K562 (cell line): ENCODE measurements at regions not wholly inside any gene's neighbourhood (a gene's known extent, or its start where the extent isn't known, plus 50 kb on each side); places are given as distances from the start of the nearest gene placed in this dataset.

ENCODE experiments used
- ATAC-seq: fragments of 200-7000 bp; cut with Tn5 transposase; 3 replicates; pipeline ENCODE4 v1.9.1; 2020; ENCODE audit warnings: moderate library complexity
- BruUV-seq: library from RNA; stranded (reverse); fragments of 400-500 nt; replicated peaks from 2 replicates; lab custom pipeline; 2021; lab: Mats Ljungman, UMichigan
- CTCF ChIA-PET: fragments of 300-600 bp; formaldehyde crosslinking; extraction: SDS; loops from one replicate; lab custom pipeline; 2021; ENCODE audit warnings: low intra/inter-chr PET ratio; lab: Yijun Ruan, JAX
- POLR2A ChIA-PET: fragments of 300-600, 350-650 bp; sonication (Branson Sonifier 250); formaldehyde crosslinking; extraction: SDS; loops from one replicate; lab custom pipeline; 2021; ENCODE audit warnings: antibody characterized with exemption, inconsistent platforms; lab: Yijun Ruan, JAX
- DNase-seq, 4 experiments: peaks; one replicate each; pipeline versions ENCODE4 v3.0.0 to v3.0.0-alpha.2; 2011 to 2018; ENCODE audit warnings: low spot score in 3 of 4, mixed read lengths in 3 of 4; ENCODE audit errors: extremely low read depth in 1 of 4
- FAIRE-seq: peaks from 2 replicates; lab custom pipeline; 2011; peaks lifted over from hg19 to GRCh38; lab: Jason Lieb, UNC
- H2AFZ ChIP-seq: 2 replicates; pipeline ENCODE4 v1.6.0; 2011; ENCODE audit warnings: low read depth, low read length, control low read depth, inconsistent platforms
- H3K27ac ChIP-seq: fragments of 200-600 bp; 3 replicates; pipeline ENCODE4 v1.8.0; 2011; ENCODE audit warnings: low read depth, mild to moderate bottlenecking, control low read depth, inconsistent platforms, low read length, moderate library complexity, mixed read lengths; ENCODE audit errors: extremely low read depth
- H3K27me3 ChIP-seq, 2 experiments: fragments of 300-600 bp in 1 of 2; 2 replicates in 1 of 2; 3 replicates in 1 of 2; pipeline versions ENCODE4 v1.6.0 to v1.8.0; 2011; ENCODE audit warnings: inconsistent platforms in 2 of 2, low read length in 2 of 2, mild to moderate bottlenecking in 1 of 2, mixed read lengths in 1 of 2, moderate library complexity in 1 of 2; ENCODE audit not compliant: control insufficient read depth in 2 of 2, insufficient read depth in 2 of 2
- H3K36me3 ChIP-seq: fragments of 300-600 bp; 3 replicates; pipeline ENCODE4 v1.8.0; 2011; ENCODE audit warnings: mild to moderate bottlenecking, low read length, inconsistent platforms; ENCODE audit not compliant: control insufficient read depth, insufficient read depth
- H3K4me1 ChIP-seq, 2 experiments: fragments of 200-600 bp in 1 of 2; replicated peaks in 1 of 2; 2 replicates in 1 of 2; 3 replicates in 1 of 2; pipeline versions ENCODE4 v1.5.1 to v1.8.0; 2011; ENCODE audit warnings: inconsistent platforms in 2 of 2, low read length in 2 of 2, mild to moderate bottlenecking in 1 of 2, mixed read lengths in 1 of 2, moderate library complexity in 1 of 2; ENCODE audit not compliant: control insufficient read depth in 2 of 2, insufficient read depth in 2 of 2
- H3K4me2 ChIP-seq: 2 replicates; pipeline ENCODE4 v1.6.1; 2011; ENCODE audit warnings: low read length, control low read depth, inconsistent platforms, mixed read lengths; ENCODE audit not compliant: insufficient read depth
- H3K4me3 ChIP-seq: fragments of 200-600 bp; sonication (generic), shearing (Covaris generic); 2 replicates; pipeline ENCODE4 v1.5.1; 2016; ENCODE audit warnings: control low read depth, inconsistent platforms
- H3K79me2 ChIP-seq: fragments of 200-600 bp; 3 replicates; pipeline ENCODE4 v1.8.0; 2011; ENCODE audit warnings: low read length, inconsistent platforms; ENCODE audit not compliant: control insufficient read depth, insufficient read depth
- H3K9ac ChIP-seq, 2 experiments: 2 replicates each; pipeline versions ENCODE4 v1.6.0 to v1.6.1; 2011; ENCODE audit warnings: low read depth in 2 of 2, low read length in 2 of 2, control low read depth in 1 of 2, inconsistent platforms in 1 of 2, mild to moderate bottlenecking in 1 of 2, mixed read lengths in 1 of 2; ENCODE audit not compliant: insufficient read depth in 1 of 2
- H3K9me1 ChIP-seq: one replicate; pipeline ENCODE4 v1.6.0; 2011; ENCODE audit warnings: inconsistent platforms, mild to moderate bottlenecking, low read length, moderate library complexity; ENCODE audit not compliant: control insufficient read depth, insufficient read depth
- H3K9me3 ChIP-seq: replicated peaks from 2 replicates; pipeline ENCODE4 v1.5.1; 2011; ENCODE audit warnings: low read depth, low read length, inconsistent platforms; ENCODE audit not compliant: control insufficient read depth, insufficient read depth
- H4K20me1 ChIP-seq: replicated peaks from 2 replicates; pipeline ENCODE4 v1.6.1; 2011; ENCODE audit warnings: low read length, inconsistent platforms, mixed read lengths; ENCODE audit not compliant: control insufficient read depth, insufficient read depth
- CSDE1 ChIP-seq, 2 experiments: fragments of 450-650 bp; IDR thresholded peaks; 2 replicates each; pipeline ENCODE4 v1.6.1; 2016; ENCODE audit warnings: mild to moderate bottlenecking in 1 of 2
- DDX20 ChIP-seq: fragments of 450-650 bp; IDR thresholded peaks from 2 replicates; pipeline ENCODE4 v1.6.1; 2016; ENCODE audit warnings: missing genetic modification characterization, low read depth, mild to moderate bottlenecking, missing compliant biosample characterization, moderate library complexity
- E2F8 ChIP-seq: fragments of 450-650 bp; IDR thresholded peaks from 2 replicates; pipeline ENCODE4 v1.7.1; 2018; ENCODE audit warnings: mild to moderate bottlenecking, low read depth; ENCODE audit not compliant: partially characterized antibody
- KAT7 ChIP-seq: sonication (generic); formaldehyde crosslinking; IDR thresholded peaks from 2 replicates; pipeline ENCODE4 v1.8.0; 2022; ENCODE audit warnings: missing genetic modification reagents, mild to moderate bottlenecking, borderline replicate concordance
- MAFF ChIP-seq: IDR thresholded peaks from 2 replicates; pipeline ENCODE4 v1.6.1; 2012; ENCODE audit warnings: low read length, improper control_type of control experiment
- MCM7 ChIP-seq, 2 experiments: fragments of 450-650 bp; IDR thresholded peaks; 2 replicates each; pipeline ENCODE4 v1.6.1; 2016 to 2018
- POLR2H ChIP-seq: IDR thresholded peaks from 2 replicates; pipeline ENCODE4 v1.6.1; 2016; ENCODE audit warnings: missing genetic modification characterization, low read depth, mild to moderate bottlenecking, control low read depth, missing compliant biosample characterization, moderate library complexity
- RBM25 ChIP-seq: fragments of 200-400 bp; formaldehyde crosslinking; IDR thresholded peaks from 2 replicates; pipeline ENCODE4 v1.6.1; 2018; ENCODE audit warnings: low read length, low read depth, moderate library complexity; ENCODE audit not compliant: severe bottlenecking
- RCOR1 ChIP-seq, 2 experiments: IDR thresholded peaks; 2 replicates each; pipeline ENCODE4 v1.6.1; 2012; ENCODE audit warnings: low read depth in 2 of 2, low read length in 2 of 2, borderline replicate concordance in 1 of 2, improper control_type of control experiment in 1 of 2
- SIN3A ChIP-seq, 2 experiments: fragments of 150-350 bp in 1 of 2; IDR thresholded peaks; 2 replicates each; pipeline ENCODE4 v1.6.1; 2011 to 2016; ENCODE audit warnings: borderline replicate concordance in 2 of 2, low read depth in 2 of 2, low read length in 2 of 2, mild to moderate bottlenecking in 2 of 2, moderate library complexity in 2 of 2; ENCODE audit not compliant: control insufficient read depth in 1 of 2
- STAT5A ChIP-seq: IDR thresholded peaks from 2 replicates; pipeline ENCODE4 v1.6.1; 2012; ENCODE audit warnings: low read length, inconsistent platforms, borderline replicate concordance
- XRCC4 ChIP-seq: IDR thresholded peaks from one replicate; pipeline ENCODE4 v1.6.1; 2011; ENCODE audit not compliant: insufficient read depth, insufficient read length; ENCODE audit errors: extremely low read depth
- ZC3H4 ChIP-seq: sonication (generic); formaldehyde crosslinking; IDR thresholded peaks from 2 replicates; pipeline ENCODE4 v1.9.0; 2021; ENCODE audit warnings: missing genetic modification reagents, borderline replicate concordance
- ZFX ChIP-seq: sonication (generic); formaldehyde crosslinking; IDR thresholded peaks from 2 replicates; pipeline ENCODE4 v1.8.0; 2022; ENCODE audit warnings: mild to moderate bottlenecking, missing genetic modification reagents, moderate library complexity
- ZNF239 ChIP-seq: fragments of 250-450 bp; sonication (Bioruptor Pico); IDR thresholded peaks from 2 replicates; pipeline ENCODE4 v1.4.0; 2020; ENCODE audit warnings: mild to moderate bottlenecking
- ZNF347 ChIP-seq: fragments of 450-650 bp; formaldehyde crosslinking; IDR thresholded peaks from 2 replicates; pipeline ENCODE4 v1.4.0; 2020; ENCODE audit warnings: low read depth, mild to moderate bottlenecking, moderate library complexity
- ZNF57 ChIP-seq: fragments of 450-650 bp; formaldehyde crosslinking; IDR thresholded peaks from 2 replicates; pipeline ENCODE4 v1.4.0; 2020; ENCODE audit warnings: mild to moderate bottlenecking, moderate library complexity
- ZNF764 ChIP-seq: fragments of 250-450 bp; sonication (Bioruptor Pico); IDR thresholded peaks from 2 replicates; pipeline ENCODE4 v1.4.0; 2020; ENCODE audit warnings: low read depth, mild to moderate bottlenecking, moderate library complexity
- ZNF766 ChIP-seq: fragments of 200-800 bp; sonication (Bioruptor generic); conservative IDR thresholded peaks from 2 replicates; pipeline ENCODE4 v1.6.1; 2016; ENCODE audit warnings: missing genetic modification characterization, missing compliant biosample characterization
- WGBS: fragments of 100-300 bp; shearing (Covaris generic); methylation state at CpG from one replicate; pipeline ENCODE4 v1.1.6; 2016; ENCODE audit warnings: low coverage, mixed read lengths; ENCODE audit not compliant: insufficient coverage; ENCODE audit errors: missing lambda C conversion rate; 5-methylcytosine and 5-hydroxymethylcytosine counted together
- in situ Hi-C: fragments of 300-500 bp; cut with MboI; formaldehyde crosslinking; loops from 4 replicates; pipeline ENCODE4 v1.15.0; 2018; ENCODE audit warnings: inconsistent platforms, mixed read lengths
- intact Hi-C: fragments of 100-400 bp; cut with micrococcal nuclease; formaldehyde crosslinking; loops from 2 replicates; pipeline ENCODE4 v1.14.2; 2022

GRCh38 chr5:167673942-167674341 is 617.5 kb upstream of the WWC1 start:
- no peak for FAIRE-seq
- H3K9me3 ChIP-seq = no peaks in the 10 kb centered on the region
- H3K27me3 ChIP-seq = no peaks in the 10 kb centered on the region
- in situ Hi-C loops (no loop called here), intact Hi-C loops (no loop called here)
- WGBS = 2% methylated on average over 2 of the region's 2 CpGs
- H3K79me2 ChIP-seq = no peaks in the 10 kb centered on the region
- no peak overlapping the region for H3K4me2 ChIP-seq
- H3K36me3 ChIP-seq = no peaks in the 10 kb centered on the region
- BruUV-seq = no TSS peak
- no peaks in the 10 kb centered on the region for H3K4me1 ChIP-seq
- no peak overlapping the region for H3K4me3 ChIP-seq
- CTCF ChIA-PET = no interaction called here
- no peak overlapping the region for H2AFZ ChIP-seq
- POLR2A ChIA-PET = no interaction called here
- H3K9ac ChIP-seq = no peak overlapping the region
- H3K27ac ChIP-seq = no peak overlapping the region
- no peaks in the 10 kb centered on the region for H4K20me1 ChIP-seq
- TF ChIP-seq KAT7 (CRISPR knock-in tag) (no peak), ZNF764 (CRISPR knock-in tag) (no peak), ZFX (CRISPR knock-in tag) (no peak), RBM25 (no peak), DDX20 (tag) (no peak), ZNF347 (no peak), ZNF766 (CRISPR knock-in tag) (no peak), SIN3A (IDR thresholded peaks at IDR 0.05; ENCODE audit: borderline replicate concordance in 2 of 2, control insufficient read depth in 1 of 2, low read depth in 2 of 2, low read length in 2 of 2) (no peak), ZC3H4 (no peak), CSDE1 (IDR thresholded peaks at IDR 0.05) (no peak), MAFF (no peak), E2F8 (no peak), RCOR1 (IDR thresholded peaks at IDR 0.05; ENCODE audit: borderline replicate concordance in 1 of 2, low read depth in 2 of 2, low read length in 2 of 2) (no peak), ZNF239 (CRISPR knock-in tag) (no peak), ZNF57 (CRISPR knock-in tag) (no peak), MCM7 (IDR thresholded peaks at IDR 0.05) (no peak), XRCC4 (no peak), STAT5A (no peak), POLR2H (no peak)
- DNase-seq = no peak
- no peaks in the 10 kb centered on the region for H3K9me1 ChIP-seq
- ATAC-seq = no peak
